ENCODE measurements at regions not wholly inside any gene's neighbourhood (a gene's known extent, or its start where the extent isn't known, plus 50 kb on each side); places are given as distances from the start of the nearest gene placed in this dataset.
"Not testable (repeated sequence)": the region's sequence is repeated elsewhere in the genome, so short reads cannot be mapped to it uniquely, and the experiment has no call there.

- Histone ChIP-seq H3K9me3 (ENCODE audit: control insufficient read depth in 5 of 5, low read length in 5 of 5) (no peaks in the 10 kb centered on the region), H3K9ac (ENCODE audit: low read length in 5 of 5) (no peak overlapping the region), H3K4me3 (ENCODE audit: low read depth in 1 of 5, low read length in 5 of 5) (no peak overlapping the region), H3K4me1 (ENCODE audit: control insufficient read depth in 5 of 5, insufficient read depth in 5 of 5, low read length in 5 of 5) (no peaks in the 10 kb centered on the region), H3K27me3 (ENCODE audit: control insufficient read depth in 5 of 5, insufficient read depth in 4 of 5, low read length in 5 of 5) (peaks cover 0 to 14% (median 4%) of the 10 kb centered on the region in 5 donors), H3K36me3 (ENCODE audit: control insufficient read depth in 5 of 5, insufficient read depth in 5 of 5, low read length in 5 of 5) (no peaks in the 10 kb centered on the region), H3K27ac (ENCODE audit: low read depth, low read length) (no peak overlapping the region)
These were observed 142.0 kb downstream of the PLS3 start for GRCh38 chrX:115702982-115703381.

GRCh38 chrX:115709039-115709438, 148.1 kb downstream of the PLS3 start:
- no peaks in the 10 kb centered on the region for H3K9me3 ChIP-seq (ENCODE audit: control insufficient read depth in 5 of 5, low read length in 5 of 5)
- no peak overlapping the region for H3K4me3 ChIP-seq (ENCODE audit: low read depth in 1 of 5, low read length in 5 of 5)
- H3K9ac ChIP-seq (ENCODE audit: low read length in 5 of 5), result no peak overlapping the region
- H3K36me3 ChIP-seq (ENCODE audit: control insufficient read depth in 5 of 5, insufficient read depth in 5 of 5, low read length in 5 of 5), result no peaks in the 10 kb centered on the region
- no peak overlapping the region for H3K27ac ChIP-seq (ENCODE audit: low read depth, low read length)
- no peaks in the 10 kb centered on the region for H3K4me1 ChIP-seq (ENCODE audit: control insufficient read depth in 5 of 5, insufficient read depth in 5 of 5, low read length in 5 of 5)
- H3K27me3 ChIP-seq (ENCODE audit: control insufficient read depth in 5 of 5, insufficient read depth in 4 of 5, low read length in 5 of 5), result peaks cover 0 to 10% (median 0%) of the 10 kb centered on the region in 5 donors

- peaks cover 0 to 9% (median 0%) of the 10 kb centered on the region in 5 donors for H3K27me3 ChIP-seq (ENCODE audit: control insufficient read depth in 5 of 5, insufficient read depth in 4 of 5, low read length in 5 of 5)
These were observed 151.5 kb downstream of the PLS3 start for GRCh38 chrX:115712484-115712883.

GRCh38 chrX:115713460-115713859, 152.5 kb downstream of the PLS3 start:
- no peak overlapping the region for H3K4me3 ChIP-seq (ENCODE audit: low read depth in 1 of 5, low read length in 5 of 5)
- peaks cover 0 to 12% (median 0%) of the 10 kb centered on the region in 5 donors for H3K27me3 ChIP-seq (ENCODE audit: control insufficient read depth in 5 of 5, insufficient read depth in 4 of 5, low read length in 5 of 5)
- H3K36me3 ChIP-seq (ENCODE audit: control insufficient read depth in 5 of 5, insufficient read depth in 5 of 5, low read length in 5 of 5), result no peaks in the 10 kb centered on the region
- H3K4me1 ChIP-seq (ENCODE audit: control insufficient read depth in 5 of 5, insufficient read depth in 5 of 5, low read length in 5 of 5), result no peaks in the 10 kb centered on the region
- no peak overlapping the region for H3K9ac ChIP-seq (ENCODE audit: low read length in 5 of 5)
- H3K27ac ChIP-seq (ENCODE audit: low read depth, low read length), result no peak overlapping the region
- no peaks in the 10 kb centered on the region for H3K9me3 ChIP-seq (ENCODE audit: control insufficient read depth in 5 of 5, low read length in 5 of 5)

More at GRCh38 chrX:115712484-115712883, 151.5 kb downstream of the PLS3 start:
- no peak overlapping the region for H3K4me3 ChIP-seq (ENCODE audit: low read depth in 1 of 5, low read length in 5 of 5)
- no peaks in the 10 kb centered on the region for H3K4me1 ChIP-seq (ENCODE audit: control insufficient read depth in 5 of 5, insufficient read depth in 5 of 5, low read length in 5 of 5)
- H3K9ac ChIP-seq (ENCODE audit: low read length in 5 of 5), result no peak overlapping the region
- no peaks in the 10 kb centered on the region for H3K36me3 ChIP-seq (ENCODE audit: control insufficient read depth in 5 of 5, insufficient read depth in 5 of 5, low read length in 5 of 5)
- no peaks in the 10 kb centered on the region for H3K9me3 ChIP-seq (ENCODE audit: control insufficient read depth in 5 of 5, low read length in 5 of 5)
- H3K27ac ChIP-seq (ENCODE audit: low read depth, low read length), result no peak overlapping the region

- H3K27me3 ChIP-seq (ENCODE audit: control insufficient read depth in 5 of 5, insufficient read depth in 4 of 5, low read length in 5 of 5), result peaks cover 0 to 6% (median 0%) of the 10 kb centered on the region in 5 donors
- no peaks in the 10 kb centered on the region for H3K4me1 ChIP-seq (ENCODE audit: control insufficient read depth in 5 of 5, insufficient read depth in 5 of 5, low read length in 5 of 5)
- no peak overlapping the region for H3K27ac ChIP-seq (ENCODE audit: low read depth, low read length)
- H3K9me3 ChIP-seq (ENCODE audit: control insufficient read depth in 5 of 5, low read length in 5 of 5), result no peaks in the 10 kb centered on the region
- H3K36me3 ChIP-seq (ENCODE audit: control insufficient read depth in 5 of 5, insufficient read depth in 5 of 5, low read length in 5 of 5), result no peaks in the 10 kb centered on the region
- no peak overlapping the region for H3K4me3 ChIP-seq (ENCODE audit: low read depth in 1 of 5, low read length in 5 of 5)
- H3K9ac ChIP-seq (ENCODE audit: low read length in 5 of 5), result no peak overlapping the region
These were observed 158.2 kb downstream of the PLS3 start for GRCh38 chrX:115719171-115719570.

DNA sequence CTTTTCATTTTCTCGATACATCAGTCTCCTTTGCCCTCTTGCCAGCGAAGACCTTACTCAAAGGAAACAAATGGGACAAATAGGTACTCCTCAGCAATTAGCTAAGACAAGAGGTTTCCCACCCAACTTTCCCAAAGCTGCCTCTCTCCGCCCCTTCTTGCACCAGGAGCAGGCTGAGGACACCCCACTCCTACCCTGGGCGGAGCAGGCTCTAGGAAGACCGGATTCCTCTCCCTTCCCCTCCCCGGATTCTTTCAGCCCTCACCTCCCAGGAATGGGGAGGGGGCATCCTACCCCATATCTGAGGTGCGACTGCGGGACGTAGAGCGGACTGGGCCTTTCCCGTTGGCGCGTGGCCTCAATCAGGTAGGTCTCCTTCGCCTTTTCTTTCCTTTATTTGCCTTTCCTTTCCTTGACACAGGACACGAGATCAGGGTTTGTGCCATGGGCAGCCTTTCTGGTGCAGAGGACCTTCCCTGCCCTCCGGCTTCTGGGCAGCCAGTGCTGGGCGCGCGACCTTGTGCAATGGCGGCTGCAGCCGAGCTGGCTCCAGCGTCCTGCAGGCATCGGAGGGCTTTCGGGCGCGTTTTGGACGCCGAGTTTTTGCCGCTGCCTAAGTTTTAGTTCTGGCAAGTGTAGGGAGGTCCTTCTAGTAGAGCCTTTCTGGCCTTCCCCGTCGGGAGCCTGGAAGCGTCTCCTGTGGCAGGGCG, 161.9 kb downstream of the PLS3 start:
- H3K27me3 ChIP-seq (ENCODE audit: control insufficient read depth in 5 of 5, insufficient read depth in 4 of 5, low read length in 5 of 5), result not testable (repeated sequence)

GRCh38 chrX:115725370-115725769, 164.4 kb downstream of the PLS3 start:
- not testable (repeated sequence) for H3K4me3 ChIP-seq (ENCODE audit: low read depth in 1 of 5, low read length in 5 of 5); H3K4me1 ChIP-seq (ENCODE audit: control insufficient read depth in 5 of 5, insufficient read depth in 5 of 5, low read length in 5 of 5); H3K27ac ChIP-seq (ENCODE audit: low read depth, low read length); H3K36me3 ChIP-seq (ENCODE audit: control insufficient read depth in 5 of 5, insufficient read depth in 5 of 5, low read length in 5 of 5); H3K9me3 ChIP-seq (ENCODE audit: control insufficient read depth in 5 of 5, low read length in 5 of 5); H3K9ac ChIP-seq (ENCODE audit: low read length in 5 of 5); H3K27me3 ChIP-seq (ENCODE audit: control insufficient read depth in 5 of 5, insufficient read depth in 4 of 5, low read length in 5 of 5)

More for the DNA sequence above, 161.9 kb downstream of the PLS3 start:
- not testable (repeated sequence) for H3K9ac ChIP-seq (ENCODE audit: low read length in 5 of 5); H3K4me1 ChIP-seq (ENCODE audit: control insufficient read depth in 5 of 5, insufficient read depth in 5 of 5, low read length in 5 of 5); H3K36me3 ChIP-seq (ENCODE audit: control insufficient read depth in 5 of 5, insufficient read depth in 5 of 5, low read length in 5 of 5); H3K27ac ChIP-seq (ENCODE audit: low read depth, low read length); H3K9me3 ChIP-seq (ENCODE audit: control insufficient read depth in 5 of 5, low read length in 5 of 5); H3K4me3 ChIP-seq (ENCODE audit: low read depth in 1 of 5, low read length in 5 of 5)

- H3K36me3 ChIP-seq (ENCODE audit: control insufficient read depth in 5 of 5, insufficient read depth in 5 of 5, low read length in 5 of 5); H3K9ac ChIP-seq (ENCODE audit: low read length in 5 of 5); H3K27me3 ChIP-seq (ENCODE audit: control insufficient read depth in 5 of 5, insufficient read depth in 4 of 5, low read length in 5 of 5); H3K4me3 ChIP-seq (ENCODE audit: low read depth in 1 of 5, low read length in 5 of 5); H3K9me3 ChIP-seq (ENCODE audit: control insufficient read depth in 5 of 5, low read length in 5 of 5); H3K4me1 ChIP-seq (ENCODE audit: control insufficient read depth in 5 of 5, insufficient read depth in 5 of 5, low read length in 5 of 5); H3K27ac ChIP-seq (ENCODE audit: low read depth, low read length): not testable (repeated sequence)
These were observed 167.1 kb downstream of the PLS3 start for GRCh38 chrX:115727792-115728732.

- H3K27me3 ChIP-seq (ENCODE audit: control insufficient read depth in 5 of 5, insufficient read depth in 4 of 5, low read length in 5 of 5); H3K9me3 ChIP-seq (ENCODE audit: control insufficient read depth in 5 of 5, low read length in 5 of 5); H3K27ac ChIP-seq (ENCODE audit: low read depth, low read length); H3K4me3 ChIP-seq (ENCODE audit: low read depth in 1 of 5, low read length in 5 of 5); H3K4me1 ChIP-seq (ENCODE audit: control insufficient read depth in 5 of 5, insufficient read depth in 5 of 5, low read length in 5 of 5); H3K36me3 ChIP-seq (ENCODE audit: control insufficient read depth in 5 of 5, insufficient read depth in 5 of 5, low read length in 5 of 5); H3K9ac ChIP-seq (ENCODE audit: low read length in 5 of 5): not testable (repeated sequence)
These were observed 171.6 kb downstream of the PLS3 start for GRCh38 chrX:115732530-115732929.

GRCh38 chrX:115735269-115735668, 174.3 kb downstream of the PLS3 start:
- H3K4me1 ChIP-seq (ENCODE audit: control insufficient read depth in 5 of 5, insufficient read depth in 5 of 5, low read length in 5 of 5); H3K27ac ChIP-seq (ENCODE audit: low read depth, low read length); H3K36me3 ChIP-seq (ENCODE audit: control insufficient read depth in 5 of 5, insufficient read depth in 5 of 5, low read length in 5 of 5); H3K9me3 ChIP-seq (ENCODE audit: control insufficient read depth in 5 of 5, low read length in 5 of 5); H3K9ac ChIP-seq (ENCODE audit: low read length in 5 of 5); H3K27me3 ChIP-seq (ENCODE audit: control insufficient read depth in 5 of 5, insufficient read depth in 4 of 5, low read length in 5 of 5): not testable (repeated sequence)
- peak overlapping the region in 2 of 5 donors; percentile 45 to 47 for H3K4me3 ChIP-seq (ENCODE audit: low read depth in 1 of 5, low read length in 5 of 5)
